ENCODE measurements at regions not wholly inside any gene's neighbourhood (a gene's known extent, or its start where the extent isn't known, plus 50 kb on each side); places are given as distances from the start of the nearest gene placed in this dataset.

GRCh38 chr3:94928921-94929320, 866.1 kb downstream of the NSUN3 start:
- TF ChIP-seq EZH2phosphoT487 (IDR thresholded peaks at IDR 0.05; ENCODE audit: borderline replicate concordance, low read length) = no peak
- TF ChIP-seq CTCF (IDR thresholded peaks at IDR 0.05; ENCODE audit: low read depth, low read length, poor library complexity, severe bottlenecking) = no peak

Data from DOHH2 (cell line).